Karpas-422 (cell line): ENCODE measurements at regions not wholly inside any gene's neighbourhood (a gene's known extent, or its start where the extent isn't known, plus 50 kb on each side); places are given as distances from the start of the nearest gene placed in this dataset.
A peak's percentile ranks its signal among the peaks of the same experiment; 100 is the strongest.

ENCODE experiments used
- DNase-seq: peaks from one replicate; pipeline ENCODE4 v3.0.0-alpha.2; 2015
- H2AFZ ChIP-seq: fragments of 200-600 bp; sonication (generic); 2 replicates; pipeline ENCODE4 v1.6.1; 2014; ENCODE audit warnings: antibody characterized with exemption, low read length, mixed read lengths
- H3K27ac ChIP-seq: fragments of 200-600 bp; sonication (generic); 2 replicates; pipeline ENCODE4 v1.5.1; 2014; ENCODE audit warnings: mild to moderate bottlenecking, low read length, moderate library complexity
- H3K27me3 ChIP-seq: fragments of 200-600 bp; sonication (generic); 2 replicates; pipeline ENCODE4 v1.6.1; 2014; ENCODE audit warnings: low read length, mixed read lengths
- H3K36me3 ChIP-seq: fragments of 200-600 bp; sonication (generic); 2 replicates; pipeline ENCODE4 v1.6.1; 2014; ENCODE audit warnings: low read length, mixed read lengths; ENCODE audit not compliant: insufficient read depth
- H3K4me1 ChIP-seq: fragments of 200-600 bp; sonication (generic); 2 replicates; pipeline ENCODE4 v1.6.1; 2014; ENCODE audit warnings: mild to moderate bottlenecking, low read length, mixed read lengths
- H3K4me2 ChIP-seq: fragments of 200-600 bp; sonication (generic); 2 replicates; pipeline ENCODE4 v1.6.1; 2014; ENCODE audit warnings: low read length, low read depth, mild to moderate bottlenecking; ENCODE audit not compliant: poor library complexity, severe bottlenecking
- H3K4me3 ChIP-seq: fragments of 200-600 bp; sonication (generic); 2 replicates; pipeline ENCODE4 v1.5.1; 2014; ENCODE audit warnings: mild to moderate bottlenecking, antibody characterized with exemption, low read length, mixed read lengths
- H3K79me2 ChIP-seq: fragments of 200-600 bp; sonication (generic); 2 replicates; pipeline ENCODE4 v1.6.1; 2014; ENCODE audit warnings: mild to moderate bottlenecking, low read length, mixed read lengths
- H3K9ac ChIP-seq: fragments of 200-600 bp; sonication (generic); 2 replicates; pipeline ENCODE4 v1.6.0; 2014; ENCODE audit warnings: low read length
- H3K9me2 ChIP-seq: fragments of 200-600 bp; sonication (generic), shearing (Covaris generic); replicated peaks from 2 replicates; pipeline ENCODE4 v1.6.0; 2014; ENCODE audit warnings: mild to moderate bottlenecking, low read length, moderate library complexity; ENCODE audit not compliant: insufficient read depth
- H3K9me3 ChIP-seq: fragments of 300-700, 200-600 bp; sonication (generic); 2 replicates; pipeline ENCODE4 v1.6.1; 2014; ENCODE audit warnings: low read length, mixed read lengths
- H4K20me1 ChIP-seq: fragments of 200-600 bp; sonication (generic); 2 replicates; pipeline ENCODE4 v1.6.1; 2014; ENCODE audit warnings: mild to moderate bottlenecking, antibody characterized with exemption, low read length, low read depth; ENCODE audit not compliant: insufficient read depth

DNA sequence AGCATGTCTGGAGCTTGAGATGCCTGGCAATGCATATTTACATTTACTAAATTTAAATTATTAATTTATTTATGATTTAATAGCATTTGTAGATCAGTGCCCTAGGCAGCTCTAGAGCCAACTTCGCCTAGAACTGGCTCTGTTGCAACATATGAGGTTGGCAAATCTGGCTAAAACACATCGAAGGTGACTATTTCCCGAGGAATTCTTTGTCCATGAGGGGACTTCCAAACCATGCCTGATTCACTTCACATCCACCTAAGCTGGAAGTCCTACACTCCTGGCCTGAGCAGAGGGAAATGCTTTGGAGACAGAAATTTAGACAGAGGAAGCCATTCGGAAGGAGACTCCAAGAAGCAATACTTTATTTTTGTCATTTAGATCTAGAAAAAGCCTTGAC lies 211.0 kb upstream of the ARG1 start:
- Histone ChIP-seq H3K4me3 (no peak overlapping the region), H4K20me1 (no peaks in the 10 kb centered on the region), H3K79me2 (no peaks in the 10 kb centered on the region), H3K27ac (no peak overlapping the region), H3K9ac (no peak overlapping the region), H3K36me3 (no peaks in the 10 kb centered on the region), H3K4me2 (no peak overlapping the region), H3K27me3 (no peaks in the 10 kb centered on the region), H3K9me3 (no peaks in the 10 kb centered on the region), H2AFZ (no peak overlapping the region), H3K9me2 (no peaks in the 10 kb centered on the region), H3K4me1 (no peaks in the 10 kb centered on the region)
- DNase-seq, result no peak

DNA sequence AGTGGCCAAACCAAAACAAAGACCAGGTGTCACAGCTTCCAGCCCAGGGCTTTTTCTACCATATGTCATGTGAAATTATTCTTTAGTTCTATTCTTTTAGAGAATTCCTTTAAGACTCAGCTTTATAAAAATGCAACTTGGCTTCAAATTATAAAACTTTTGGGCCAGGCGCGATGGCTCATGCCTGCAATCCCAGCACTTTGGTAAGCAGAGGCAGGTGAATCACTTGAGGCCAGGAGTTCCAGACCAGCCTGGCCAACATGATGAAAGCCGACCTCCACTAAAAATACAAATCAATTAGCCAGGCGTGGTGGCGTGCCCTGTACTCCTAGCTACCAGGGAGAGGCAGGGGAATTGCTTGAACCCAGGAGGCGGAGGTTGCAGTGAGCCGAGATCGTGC lies 210.3 kb upstream of the ARG1 start:
- H3K27me3 ChIP-seq, result no peaks in the 10 kb centered on the region
- no peaks in the 10 kb centered on the region for H3K36me3 ChIP-seq
- H3K4me1 ChIP-seq, result no peaks in the 10 kb centered on the region
- no peak overlapping the region for H3K4me3 ChIP-seq
- H4K20me1 ChIP-seq, result no peaks in the 10 kb centered on the region
- no peak overlapping the region for H3K4me2 ChIP-seq
- no peak for DNase-seq
- no peaks in the 10 kb centered on the region for H3K9me3 ChIP-seq
- no peak overlapping the region for H3K9ac ChIP-seq
- H3K79me2 ChIP-seq, result no peaks in the 10 kb centered on the region
- H3K27ac ChIP-seq, result no peak overlapping the region
- no peak overlapping the region for H2AFZ ChIP-seq
- no peaks in the 10 kb centered on the region for H3K9me2 ChIP-seq

DNA sequence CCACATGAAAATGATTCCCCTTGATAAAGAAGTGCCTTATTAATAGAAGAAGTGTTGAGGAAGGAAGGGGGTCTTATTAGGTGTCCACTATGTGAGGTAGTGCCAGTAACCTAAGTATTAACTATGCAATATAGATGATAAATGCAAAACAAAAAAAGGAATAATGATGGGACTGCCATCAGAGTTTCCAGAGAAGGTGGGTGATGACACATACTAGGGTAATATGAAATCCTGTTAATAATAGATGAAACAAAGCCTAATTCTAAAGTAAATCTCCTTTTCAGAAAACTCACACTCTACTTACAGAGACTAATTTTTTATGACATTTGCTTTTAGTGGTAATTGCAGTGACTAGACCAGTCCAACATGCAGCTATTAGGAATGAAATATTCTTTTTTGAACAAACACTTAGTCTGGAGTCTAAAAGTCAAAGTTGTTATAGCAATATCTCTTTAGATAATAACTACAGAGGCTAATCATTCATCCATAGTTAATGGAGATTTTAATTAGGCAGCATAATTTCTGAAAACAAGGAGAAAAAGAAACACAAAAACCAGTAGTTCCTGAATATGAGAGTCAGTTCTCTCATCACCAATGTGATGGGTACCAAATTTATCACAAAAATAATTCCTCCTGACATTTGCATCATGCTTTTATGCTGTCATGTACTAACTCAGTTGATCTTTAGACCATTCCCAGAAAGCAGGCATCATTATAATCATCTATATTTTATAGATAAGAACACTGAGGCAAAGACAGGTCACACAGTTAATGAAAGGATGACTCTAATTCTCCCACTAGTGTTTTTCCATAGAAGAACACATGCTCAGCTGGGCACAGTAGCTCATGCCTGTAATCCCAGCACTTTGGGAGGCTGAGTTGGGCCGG lies 208.8 kb upstream of the ARG1 start:
- H3K4me2 ChIP-seq, result no peak overlapping the region
- H3K36me3 ChIP-seq, result no peaks in the 10 kb centered on the region
- H3K4me3 ChIP-seq, result no peak overlapping the region
- H4K20me1 ChIP-seq, result no peaks in the 10 kb centered on the region
- DNase-seq, result no peak
- no peaks in the 10 kb centered on the region for H3K27me3 ChIP-seq
- no peaks in the 10 kb centered on the region for H3K9me2 ChIP-seq
- no peaks in the 10 kb centered on the region for H3K79me2 ChIP-seq
- H2AFZ ChIP-seq, result no peak overlapping the region
- no peak overlapping the region for H3K9ac ChIP-seq
- H3K9me3 ChIP-seq, result no peaks in the 10 kb centered on the region
- H3K27ac ChIP-seq, result no peak overlapping the region
- peaks cover 4% of the 10 kb centered on the region for H3K4me1 ChIP-seq

DNA sequence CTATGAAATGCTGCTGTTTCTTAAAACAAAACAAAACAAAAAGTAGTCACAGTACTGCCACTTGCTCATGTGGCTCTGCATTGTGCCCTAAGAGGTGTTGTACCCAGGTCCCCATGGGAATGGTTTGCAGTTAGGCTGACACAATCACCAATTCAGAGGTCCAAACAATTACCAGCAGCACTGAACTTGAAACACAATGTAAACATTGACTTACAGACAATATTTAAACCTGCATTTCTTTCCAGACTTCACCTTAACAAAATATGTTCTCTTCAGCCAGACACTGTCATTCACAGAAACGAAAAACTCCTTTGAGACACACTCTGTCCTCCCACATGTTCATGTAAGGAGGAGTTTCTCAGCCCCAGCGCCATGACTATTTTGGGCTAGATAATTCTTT lies 206.8 kb upstream of the ARG1 start:
- Histone ChIP-seq H3K4me2 (no peak overlapping the region), H3K9ac (no peak overlapping the region), H3K9me2 (no peaks in the 10 kb centered on the region), H4K20me1 (no peaks in the 10 kb centered on the region), H3K79me2 (no peaks in the 10 kb centered on the region), H3K4me3 (no peak overlapping the region), H3K27me3 (no peaks in the 10 kb centered on the region), H2AFZ (no peak overlapping the region), H3K36me3 (no peaks in the 10 kb centered on the region), H3K9me3 (no peaks in the 10 kb centered on the region), H3K27ac (no peak overlapping the region), H3K4me1 (peaks cover 4% of the 10 kb centered on the region)
- DNase-seq, result no peak

DNA sequence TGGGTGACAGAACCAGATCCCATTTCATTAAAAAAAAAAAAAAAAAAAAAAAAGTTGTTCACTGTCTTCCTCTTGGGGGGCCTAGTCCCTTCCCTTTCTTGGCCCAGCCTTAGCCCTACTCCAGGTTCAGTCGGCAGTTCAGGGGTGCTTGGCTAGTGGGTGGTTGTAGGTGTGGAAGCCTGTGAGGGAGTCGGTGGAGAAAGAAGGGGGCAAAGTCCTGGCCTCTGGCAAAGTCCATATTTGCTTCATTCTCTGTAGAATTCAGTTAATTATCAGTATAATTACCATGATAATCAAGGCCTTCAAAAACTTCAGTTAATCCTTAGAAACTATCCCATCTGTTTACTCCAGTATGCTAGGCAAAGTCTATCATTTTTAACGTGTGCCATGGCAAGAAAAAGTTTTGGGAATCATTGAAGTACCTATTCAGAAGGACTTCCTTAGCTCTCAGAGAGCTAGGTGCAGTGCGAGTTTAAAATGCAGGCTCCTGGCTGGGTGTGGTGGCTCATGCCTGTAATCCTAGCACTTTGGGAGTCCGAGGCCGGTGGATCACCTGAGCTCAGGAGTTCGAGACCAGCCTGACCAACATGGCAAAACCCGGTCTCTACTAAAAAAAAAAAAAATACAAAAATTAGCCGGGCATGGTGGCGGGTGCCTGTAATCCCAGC lies 205.7 kb upstream of the ARG1 start:
- Histone ChIP-seq H3K27ac (no peak overlapping the region), H2AFZ (no peak overlapping the region), H3K9me3 (no peaks in the 10 kb centered on the region), H3K4me2 (no peak overlapping the region), H3K4me1 (peaks cover 4% of the 10 kb centered on the region), H4K20me1 (no peaks in the 10 kb centered on the region), H3K79me2 (no peaks in the 10 kb centered on the region), H3K36me3 (no peaks in the 10 kb centered on the region), H3K27me3 (no peaks in the 10 kb centered on the region), H3K4me3 (no peak overlapping the region), H3K9me2 (no peaks in the 10 kb centered on the region), H3K9ac (no peak overlapping the region)
- DNase-seq, result no peak

DNA sequence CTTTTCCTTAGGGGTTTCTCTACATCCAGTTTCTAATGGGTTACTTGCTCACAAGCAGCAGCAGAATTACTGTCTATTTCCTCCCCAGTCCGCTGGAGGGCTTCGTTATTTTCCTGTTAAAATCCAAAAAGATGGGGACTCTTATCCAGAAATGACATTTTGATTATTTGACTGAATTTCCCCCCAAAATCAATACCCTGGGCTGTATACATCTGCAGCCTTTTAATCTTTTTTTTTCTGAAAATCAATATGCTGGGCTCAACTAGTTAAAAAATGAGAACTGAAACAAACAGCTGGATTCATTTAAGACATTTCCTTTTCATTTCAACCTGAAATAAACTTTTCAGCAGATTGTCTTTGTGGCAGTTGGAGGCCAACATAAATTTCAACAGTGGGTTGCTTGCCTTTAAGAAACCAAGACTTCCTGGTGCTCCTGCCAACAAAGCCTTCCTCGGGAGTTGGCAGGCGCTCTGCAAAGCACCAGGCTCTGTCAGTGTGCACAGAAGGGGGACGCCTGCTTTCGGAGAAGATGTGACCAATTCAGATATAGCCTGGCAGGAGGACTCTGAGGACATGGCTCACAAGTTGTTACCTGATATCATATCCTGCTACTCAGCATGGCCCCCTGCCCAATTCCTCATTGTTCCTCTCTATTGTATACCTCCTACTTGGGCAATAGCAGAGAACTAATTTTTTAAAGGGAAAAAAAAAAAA lies 204.7 kb upstream of the ARG1 start:
- no peaks in the 10 kb centered on the region for H3K9me3 ChIP-seq
- no peak overlapping the region for H2AFZ ChIP-seq
- H3K9me2 ChIP-seq, result no peaks in the 10 kb centered on the region
- peaks cover 4% of the 10 kb centered on the region for H3K4me1 ChIP-seq
- no peak overlapping the region for H3K27ac ChIP-seq
- DNase-seq, result no peak
- H3K36me3 ChIP-seq, result no peaks in the 10 kb centered on the region
- no peaks in the 10 kb centered on the region for H3K27me3 ChIP-seq
- peak overlapping the region; percentile 7 for H3K4me2 ChIP-seq
- no peak overlapping the region for H3K9ac ChIP-seq
- no peaks in the 10 kb centered on the region for H4K20me1 ChIP-seq
- no peak overlapping the region for H3K4me3 ChIP-seq
- no peaks in the 10 kb centered on the region for H3K79me2 ChIP-seq

DNA sequence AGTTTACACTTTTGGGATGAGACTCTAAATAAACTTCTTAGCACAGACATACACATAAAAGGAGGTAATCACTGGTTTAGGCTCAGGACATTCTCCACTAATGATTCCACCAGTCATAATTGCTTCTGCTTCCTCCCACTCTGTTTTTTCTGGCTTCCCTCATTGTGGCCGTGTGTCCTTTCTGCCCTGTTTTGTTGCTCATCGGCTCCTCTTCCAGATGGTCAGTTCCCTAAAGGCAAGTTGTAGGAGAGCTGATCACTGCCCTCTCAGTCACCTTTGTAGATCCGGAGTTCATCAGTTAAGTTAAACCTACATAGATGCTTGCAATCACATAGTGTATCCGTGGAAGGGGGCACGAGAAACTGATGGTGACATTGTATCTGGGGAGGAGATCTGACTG lies 200.5 kb upstream of the ARG1 start:
- Histone ChIP-seq H3K36me3 (no peaks in the 10 kb centered on the region), H3K9me2 (no peaks in the 10 kb centered on the region), H3K4me3 (no peak overlapping the region), H3K4me2 (no peak overlapping the region), H3K4me1 (peaks cover 4% of the 10 kb centered on the region), H3K27me3 (no peaks in the 10 kb centered on the region), H4K20me1 (no peaks in the 10 kb centered on the region), H3K9me3 (no peaks in the 10 kb centered on the region), H3K9ac (no peak overlapping the region), H3K79me2 (no peaks in the 10 kb centered on the region), H2AFZ (no peak overlapping the region), H3K27ac (no peak overlapping the region)
- no peak for DNase-seq

DNA sequence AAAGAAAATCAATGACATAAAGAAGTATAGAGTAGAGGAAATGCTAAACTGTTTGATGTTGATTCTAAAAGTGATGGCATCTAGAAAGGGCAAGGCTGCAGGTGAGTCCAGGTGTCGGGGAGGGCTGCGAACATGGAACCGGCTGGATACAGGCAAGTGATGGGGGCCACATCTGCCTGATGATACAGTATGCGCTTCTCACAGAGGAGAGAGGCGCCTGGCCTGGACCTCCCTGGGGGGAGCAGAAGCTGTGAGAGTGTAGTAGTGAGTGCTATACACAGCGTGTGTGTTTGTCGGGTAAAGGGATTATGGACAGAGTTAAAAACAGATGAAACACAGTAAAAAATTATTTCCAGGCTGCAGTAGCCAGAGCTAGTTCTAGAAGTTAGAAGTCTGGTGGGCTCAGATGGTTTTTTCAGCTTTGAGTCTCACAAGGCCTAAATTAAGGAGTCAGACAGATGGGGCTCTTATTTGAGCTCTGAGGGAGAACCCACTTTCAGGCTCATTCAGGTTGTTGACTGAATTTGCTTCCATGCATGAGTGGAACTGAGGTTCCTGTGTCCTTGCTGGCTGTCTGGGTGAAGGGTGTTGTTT lies 195.8 kb upstream of the ARG1 start:
- no peak overlapping the region for H3K4me2 ChIP-seq
- DNase-seq, result no peak
- no peak overlapping the region for H3K4me3 ChIP-seq
- no peak overlapping the region for H3K27ac ChIP-seq
- H3K9me2 ChIP-seq, result no peaks in the 10 kb centered on the region
- H3K9me3 ChIP-seq, result no peaks in the 10 kb centered on the region
- no peaks in the 10 kb centered on the region for H3K36me3 ChIP-seq
- no peaks in the 10 kb centered on the region for H3K4me1 ChIP-seq
- no peak overlapping the region for H2AFZ ChIP-seq
- H3K9ac ChIP-seq, result no peak overlapping the region
- H3K27me3 ChIP-seq, result no peaks in the 10 kb centered on the region
- no peaks in the 10 kb centered on the region for H4K20me1 ChIP-seq
- no peaks in the 10 kb centered on the region for H3K79me2 ChIP-seq
